K562 (cell line): ENCODE measurements at regions not wholly inside any gene's neighbourhood (a gene's known extent, or its start where the extent isn't known, plus 50 kb on each side); places are given as distances from the start of the nearest gene placed in this dataset.

Experiments used
- ATAC-seq: fragments of 200-7000 bp; cut with Tn5 transposase; 3 replicates; pipeline ENCODE4 v1.9.1; 2020; ENCODE audit warnings: moderate library complexity
- BruUV-seq: library from RNA; stranded (reverse); fragments of 400-500 nt; replicated peaks from 2 replicates; lab custom pipeline; 2021; lab: Mats Ljungman, UMichigan
- CTCF ChIA-PET: fragments of 300-600 bp; formaldehyde crosslinking; extraction: SDS; loops from one replicate; lab custom pipeline; 2021; ENCODE audit warnings: low intra/inter-chr PET ratio; lab: Yijun Ruan, JAX
- POLR2A ChIA-PET: fragments of 300-600, 350-650 bp; sonication (Branson Sonifier 250); formaldehyde crosslinking; extraction: SDS; loops from one replicate; lab custom pipeline; 2021; ENCODE audit warnings: antibody characterized with exemption, inconsistent platforms; lab: Yijun Ruan, JAX
- DNase-seq, 4 experiments: peaks; one replicate each; pipeline versions ENCODE4 v3.0.0 to v3.0.0-alpha.2; 2011 to 2018; ENCODE audit warnings: low spot score in 3 of 4, mixed read lengths in 3 of 4; ENCODE audit errors: extremely low read depth in 1 of 4
- FAIRE-seq: peaks from 2 replicates; lab custom pipeline; 2011; peaks lifted over from hg19 to GRCh38; lab: Jason Lieb, UNC
- H2AFZ ChIP-seq: 2 replicates; pipeline ENCODE4 v1.6.0; 2011; ENCODE audit warnings: low read depth, low read length, control low read depth, inconsistent platforms
- H3K27ac ChIP-seq: fragments of 200-600 bp; 3 replicates; pipeline ENCODE4 v1.8.0; 2011; ENCODE audit warnings: low read depth, mild to moderate bottlenecking, control low read depth, inconsistent platforms, low read length, moderate library complexity, mixed read lengths; ENCODE audit errors: extremely low read depth
- H3K27me3 ChIP-seq, 2 experiments: fragments of 300-600 bp in 1 of 2; 2 replicates in 1 of 2; 3 replicates in 1 of 2; pipeline versions ENCODE4 v1.6.0 to v1.8.0; 2011; ENCODE audit warnings: inconsistent platforms in 2 of 2, low read length in 2 of 2, mild to moderate bottlenecking in 1 of 2, mixed read lengths in 1 of 2, moderate library complexity in 1 of 2; ENCODE audit not compliant: control insufficient read depth in 2 of 2, insufficient read depth in 2 of 2
- H3K36me3 ChIP-seq: fragments of 300-600 bp; 3 replicates; pipeline ENCODE4 v1.8.0; 2011; ENCODE audit warnings: mild to moderate bottlenecking, low read length, inconsistent platforms; ENCODE audit not compliant: control insufficient read depth, insufficient read depth
- H3K4me1 ChIP-seq, 2 experiments: fragments of 200-600 bp in 1 of 2; replicated peaks in 1 of 2; 2 replicates in 1 of 2; 3 replicates in 1 of 2; pipeline versions ENCODE4 v1.5.1 to v1.8.0; 2011; ENCODE audit warnings: inconsistent platforms in 2 of 2, low read length in 2 of 2, mild to moderate bottlenecking in 1 of 2, mixed read lengths in 1 of 2, moderate library complexity in 1 of 2; ENCODE audit not compliant: control insufficient read depth in 2 of 2, insufficient read depth in 2 of 2
- H3K4me2 ChIP-seq: 2 replicates; pipeline ENCODE4 v1.6.1; 2011; ENCODE audit warnings: low read length, control low read depth, inconsistent platforms, mixed read lengths; ENCODE audit not compliant: insufficient read depth
- H3K4me3 ChIP-seq: fragments of 200-600 bp; sonication (generic), shearing (Covaris generic); 2 replicates; pipeline ENCODE4 v1.5.1; 2016; ENCODE audit warnings: control low read depth, inconsistent platforms
- H3K79me2 ChIP-seq: fragments of 200-600 bp; 3 replicates; pipeline ENCODE4 v1.8.0; 2011; ENCODE audit warnings: low read length, inconsistent platforms; ENCODE audit not compliant: control insufficient read depth, insufficient read depth
- H3K9ac ChIP-seq, 2 experiments: 2 replicates each; pipeline versions ENCODE4 v1.6.0 to v1.6.1; 2011; ENCODE audit warnings: low read depth in 2 of 2, low read length in 2 of 2, control low read depth in 1 of 2, inconsistent platforms in 1 of 2, mild to moderate bottlenecking in 1 of 2, mixed read lengths in 1 of 2; ENCODE audit not compliant: insufficient read depth in 1 of 2
- H3K9me1 ChIP-seq: one replicate; pipeline ENCODE4 v1.6.0; 2011; ENCODE audit warnings: inconsistent platforms, mild to moderate bottlenecking, low read length, moderate library complexity; ENCODE audit not compliant: control insufficient read depth, insufficient read depth
- H3K9me3 ChIP-seq: replicated peaks from 2 replicates; pipeline ENCODE4 v1.5.1; 2011; ENCODE audit warnings: low read depth, low read length, inconsistent platforms; ENCODE audit not compliant: control insufficient read depth, insufficient read depth
- H4K20me1 ChIP-seq: replicated peaks from 2 replicates; pipeline ENCODE4 v1.6.1; 2011; ENCODE audit warnings: low read length, inconsistent platforms, mixed read lengths; ENCODE audit not compliant: control insufficient read depth, insufficient read depth
- CEBPB ChIP-seq: fragments of 450-650 bp; IDR thresholded peaks from 2 replicates; pipeline ENCODE4 v1.6.1; 2016; ENCODE audit warnings: missing genetic modification characterization, missing compliant biosample characterization
- CREM ChIP-seq: IDR thresholded peaks from 2 replicates; pipeline ENCODE4 v1.6.1; 2014; ENCODE audit warnings: antibody characterized with exemption, low read depth
- HDAC8 ChIP-seq: fragments of 450-650 bp; IDR thresholded peaks from 2 replicates; pipeline ENCODE4 v1.6.1; 2016; ENCODE audit warnings: mild to moderate bottlenecking, missing genetic modification characterization, moderate library complexity, missing compliant biosample characterization
- MAFG ChIP-seq: fragments of 450-650 bp; conservative IDR thresholded peaks from 2 replicates; pipeline ENCODE4 v1.6.1; 2016; ENCODE audit warnings: missing genetic modification characterization, missing compliant biosample characterization
- POLR2A ChIP-seq: fragments of 450-650 bp; conservative IDR thresholded peaks from 2 replicates; pipeline ENCODE4 v1.6.1; 2016
- RBM14 ChIP-seq: fragments of 200-400 bp; formaldehyde crosslinking; IDR thresholded peaks from 2 replicates; pipeline ENCODE4 v1.6.1; 2018; ENCODE audit warnings: low read depth, mild to moderate bottlenecking, low read length, moderate library complexity, borderline replicate concordance; ENCODE audit not compliant: insufficient read depth
- ZNF347 ChIP-seq: fragments of 450-650 bp; formaldehyde crosslinking; IDR thresholded peaks from 2 replicates; pipeline ENCODE4 v1.4.0; 2020; ENCODE audit warnings: low read depth, mild to moderate bottlenecking, moderate library complexity
- WGBS: fragments of 100-300 bp; shearing (Covaris generic); methylation state at CpG from one replicate; pipeline ENCODE4 v1.1.6; 2016; ENCODE audit warnings: low coverage, mixed read lengths; ENCODE audit not compliant: insufficient coverage; ENCODE audit errors: missing lambda C conversion rate; 5-methylcytosine and 5-hydroxymethylcytosine counted together
- in situ Hi-C: fragments of 300-500 bp; cut with MboI; formaldehyde crosslinking; loops from 4 replicates; pipeline ENCODE4 v1.15.0; 2018; ENCODE audit warnings: inconsistent platforms, mixed read lengths
- intact Hi-C: fragments of 100-400 bp; cut with micrococcal nuclease; formaldehyde crosslinking; loops from 2 replicates; pipeline ENCODE4 v1.14.2; 2022
- TF ChIP-seq, protein P1 (sequence below), 2 experiments: IDR thresholded peaks; 2 replicates each; pipeline ENCODE4 v1.6.1; 2011; ENCODE audit warnings: borderline replicate concordance in 1 of 2, control low read depth in 1 of 2, low read depth in 1 of 2, low read length in 1 of 2, mild to moderate bottlenecking in 1 of 2, mixed read lengths in 1 of 2, moderate library complexity in 1 of 2; ENCODE audit not compliant: insufficient read depth in 1 of 2, insufficient read length in 1 of 2, poor library complexity in 1 of 2, severe bottlenecking in 1 of 2; ENCODE audit errors: extremely low read depth in 1 of 2
- TF ChIP-seq, protein P2 (sequence below): IDR thresholded peaks from 2 replicates; pipeline ENCODE4 v1.6.1; 2011; ENCODE audit warnings: borderline replicate concordance, low read depth, mild to moderate bottlenecking, moderate library complexity, low read length; ENCODE audit not compliant: insufficient read depth, poor library complexity, severe bottlenecking

GRCh38 chr6:208938-209337, 83.3 kb upstream of the DUSP22 start:
- Histone ChIP-seq H3K4me3 (no peak overlapping the region), H3K9me3 (no peaks in the 10 kb centered on the region), H3K27me3 (peaks cover 67 to 78% of the 10 kb centered on the region in 2 experiments), H3K4me1 (peaks cover 0 to 5% of the 10 kb centered on the region in 2 experiments; a peak in 4 of 5 replicates), H3K9ac (no peak overlapping the region), H2AFZ (no peak overlapping the region), H4K20me1 (no peaks in the 10 kb centered on the region), H3K9me1 (no peaks in the 10 kb centered on the region), H3K79me2 (no peaks in the 10 kb centered on the region), H3K27ac (no peak overlapping the region), H3K36me3 (no peaks in the 10 kb centered on the region), H3K4me2 (no peak overlapping the region)
- peak; percentile 43 for ATAC-seq
- 0 out of 2 replicates have a peak, but pooled peaks have one; percentile 7 for TF ChIP-seq CREM
- peak; percentile 23; the same call in 1 of the 2 replicates for TF ChIP-seq CEBPB
- no peak for TF ChIP-seq HDAC8 (tag)
- FAIRE-seq: no peak
- intact Hi-C loops: no loop called here
- DNase-seq: no peak
- in situ Hi-C loops: no loop called here
- no TSS peak for BruUV-seq
- POLR2A ChIA-PET: interaction anchor here (0.6 to 0.8 kb wide), 2 partner anchors 13 to 1526 kb away, joined by 3 to 4 read pairs; no protein-coding TSS in a partner anchor
- 15% methylated on average over 7 of the region's 7 CpGs for WGBS
- CTCF ChIA-PET: no interaction called here

DNA sequence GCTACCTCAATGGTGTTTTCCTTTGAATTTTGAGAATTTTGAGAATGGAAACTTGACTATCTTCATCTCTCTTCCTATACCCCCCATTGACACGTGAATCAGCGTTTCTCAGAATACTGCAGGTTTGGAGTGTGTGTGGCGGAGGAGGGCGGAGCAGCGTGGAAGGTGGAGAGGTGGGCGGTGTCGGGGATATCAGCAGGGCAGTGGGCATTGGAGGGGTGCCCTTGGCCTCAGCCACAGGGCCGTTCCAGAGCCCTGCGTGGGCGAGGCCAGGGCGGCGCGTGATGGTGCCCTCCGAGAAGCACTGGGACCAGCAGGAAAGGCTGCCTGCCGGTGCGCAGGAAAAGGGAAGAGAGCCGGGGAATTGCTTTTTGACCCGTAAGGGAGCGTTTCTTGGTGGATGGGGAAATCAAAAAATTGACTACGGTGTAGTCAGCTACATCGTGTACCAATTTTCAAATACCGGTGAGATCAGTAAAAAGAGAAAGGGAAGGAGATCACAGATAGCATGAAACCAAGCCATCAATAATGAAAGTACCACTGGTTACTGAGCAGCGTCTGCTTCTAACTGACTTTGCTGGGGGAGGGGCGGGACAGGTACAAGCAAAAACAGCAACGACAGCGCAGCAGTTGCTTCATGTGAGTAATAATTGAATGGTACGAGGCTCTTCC, 82.7 kb upstream of the DUSP22 start:
- no peak for FAIRE-seq
- Histone ChIP-seq H4K20me1 (no peaks in the 10 kb centered on the region), H3K27ac (no peak overlapping the region), H3K4me3 (no peak overlapping the region), H3K4me2 (no peak overlapping the region; the same call in 1 of the 2 replicates), H3K27me3 (peaks cover 67 to 81% of the 10 kb centered on the region in 2 experiments), H3K36me3 (no peaks in the 10 kb centered on the region), H3K9ac (0 out of 4 replicates have a peak overlapping the region, but pooled peaks of 1 of the 2 experiments have one; percentile 15), H3K9me1 (no peaks in the 10 kb centered on the region), H2AFZ (no peak overlapping the region), H3K9me3 (no peaks in the 10 kb centered on the region), H3K4me1 (peaks cover 0 to 5% of the 10 kb centered on the region in 2 experiments; a peak in 4 of 5 replicates), H3K79me2 (no peaks in the 10 kb centered on the region)
- no TSS peak for BruUV-seq
- intact Hi-C loops (no loop called here), in situ Hi-C loops (loop anchor here (10.0 kb wide), 1 partner anchor 195 kb away; no protein-coding TSS in a partner anchor)
- peak; percentile 78 for ATAC-seq
- peak in 3 of 4 experiments; percentile 26 to 42 (median 29) for DNase-seq
- WGBS: 4% methylated on average over 26 of the region's 27 CpGs
- ChIA-PET CTCF (no interaction called here), POLR2A (interaction anchor here (0.8 kb wide), 1 partner anchor 14 kb away, joined by 4 read pairs; no protein-coding TSS in a partner anchor)
- no peak for TF ChIP-seq ZNF347 (CRISPR knock-in tag)
- TF ChIP-seq POLR2A: no peak
- TF ChIP-seq RBM14: no peak
- TF ChIP-seq, protein P1, sequence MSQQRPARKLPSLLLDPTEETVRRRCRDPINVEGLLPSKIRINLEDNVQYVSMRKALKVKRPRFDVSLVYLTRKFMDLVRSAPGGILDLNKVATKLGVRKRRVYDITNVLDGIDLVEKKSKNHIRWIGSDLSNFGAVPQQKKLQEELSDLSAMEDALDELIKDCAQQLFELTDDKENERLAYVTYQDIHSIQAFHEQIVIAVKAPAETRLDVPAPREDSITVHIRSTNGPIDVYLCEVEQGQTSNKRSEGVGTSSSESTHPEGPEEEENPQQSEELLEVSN (IDR thresholded peaks at IDR 0.05; ENCODE audit: borderline replicate concordance in 1 of 2, extremely low read depth in 1 of 2, insufficient read depth in 1 of 2, insufficient read length in 1 of 2, low read depth in 1 of 2, low read length in 1 of 2, poor library complexity in 1 of 2, severe bottlenecking in 1 of 2): no peak
- TF ChIP-seq, protein P2, sequence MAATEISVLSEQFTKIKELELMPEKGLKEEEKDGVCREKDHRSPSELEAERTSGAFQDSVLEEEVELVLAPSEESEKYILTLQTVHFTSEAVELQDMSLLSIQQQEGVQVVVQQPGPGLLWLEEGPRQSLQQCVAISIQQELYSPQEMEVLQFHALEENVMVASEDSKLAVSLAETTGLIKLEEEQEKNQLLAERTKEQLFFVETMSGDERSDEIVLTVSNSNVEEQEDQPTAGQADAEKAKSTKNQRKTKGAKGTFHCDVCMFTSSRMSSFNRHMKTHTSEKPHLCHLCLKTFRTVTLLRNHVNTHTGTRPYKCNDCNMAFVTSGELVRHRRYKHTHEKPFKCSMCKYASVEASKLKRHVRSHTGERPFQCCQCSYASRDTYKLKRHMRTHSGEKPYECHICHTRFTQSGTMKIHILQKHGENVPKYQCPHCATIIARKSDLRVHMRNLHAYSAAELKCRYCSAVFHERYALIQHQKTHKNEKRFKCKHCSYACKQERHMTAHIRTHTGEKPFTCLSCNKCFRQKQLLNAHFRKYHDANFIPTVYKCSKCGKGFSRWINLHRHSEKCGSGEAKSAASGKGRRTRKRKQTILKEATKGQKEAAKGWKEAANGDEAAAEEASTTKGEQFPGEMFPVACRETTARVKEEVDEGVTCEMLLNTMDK: no peak
- peak; percentile 51 for TF ChIP-seq MAFG (tag)
